ENCODE measurements at regions not wholly inside any gene's neighbourhood (a gene's known extent, or its start where the extent isn't known, plus 50 kb on each side); places are given as distances from the start of the nearest gene placed in this dataset.
A peak's percentile ranks its signal among the peaks of the same experiment; 100 is the strongest.
"Not testable (repeated sequence)": the region's sequence is repeated elsewhere in the genome, so short reads cannot be mapped to it uniquely, and the experiment has no call there.

- not testable (repeated sequence) for H3K27me3 ChIP-seq; H3K79me2 ChIP-seq (ENCODE audit: low read depth); H2AFZ ChIP-seq (replicated peaks); DNase-seq (ENCODE audit: low spot score); H3K4me3 ChIP-seq; H3K4me2 ChIP-seq; H3K36me3 Mint-ChIP-seq; H3K4me1 Mint-ChIP-seq; H3F3A ChIP-seq (ENCODE audit: low read depth); H3K36me3 ChIP-seq; H3K9ac ChIP-seq; H3K27ac Mint-ChIP-seq; H3K27ac ChIP-seq; H3K9me3 ChIP-seq (ENCODE audit: low read depth); H3K9me3 Mint-ChIP-seq; H4K20me1 ChIP-seq (ENCODE audit: low read depth); H3K27me3 Mint-ChIP-seq (ENCODE audit: insufficient read depth, low read depth); H3K4me3 Mint-ChIP-seq; H3K4me1 ChIP-seq
Observed at GRCh38 chr2:111529022-111529421, 355.0 kb downstream of the ANAPC1 start.

- not testable (repeated sequence) for H3K79me2 ChIP-seq (ENCODE audit: low read depth); H3K36me3 ChIP-seq; H3K27me3 Mint-ChIP-seq (ENCODE audit: insufficient read depth, low read depth); H3K4me2 ChIP-seq; H3K27ac ChIP-seq; H3K9ac ChIP-seq; H3K9me3 ChIP-seq (ENCODE audit: low read depth); H3F3A ChIP-seq (ENCODE audit: low read depth); DNase-seq (ENCODE audit: low spot score); H3K9me3 Mint-ChIP-seq; H3K27ac Mint-ChIP-seq; H3K27me3 ChIP-seq; H3K4me3 ChIP-seq; H2AFZ ChIP-seq (replicated peaks); H4K20me1 ChIP-seq (ENCODE audit: low read depth); H3K36me3 Mint-ChIP-seq; H3K4me1 ChIP-seq; H3K4me3 Mint-ChIP-seq
- H3K4me1 Mint-ChIP-seq, result peaks cover 20% of the 10 kb centered on the region
Observed at GRCh38 chr2:111530239-111530965, 353.6 kb downstream of the ANAPC1 start.

- DNase-seq (ENCODE audit: low spot score); H3K36me3 Mint-ChIP-seq; H3K27me3 Mint-ChIP-seq (ENCODE audit: insufficient read depth, low read depth); H3K27ac Mint-ChIP-seq; H3K79me2 ChIP-seq (ENCODE audit: low read depth); H3K4me3 ChIP-seq; H2AFZ ChIP-seq (replicated peaks); H3K4me2 ChIP-seq; H3K9me3 ChIP-seq (ENCODE audit: low read depth); H3K27ac ChIP-seq; H3K36me3 ChIP-seq; H4K20me1 ChIP-seq (ENCODE audit: low read depth); H3K27me3 ChIP-seq; H3K9ac ChIP-seq; H3K4me3 Mint-ChIP-seq: not testable (repeated sequence)
- peaks cover 15% of the 10 kb centered on the region for H3K9me3 Mint-ChIP-seq
- H3K4me1 Mint-ChIP-seq, result peaks cover 26% of the 10 kb centered on the region
- Histone ChIP-seq H3K4me1 (peaks cover 11% of the 10 kb centered on the region), H3F3A (ENCODE audit: low read depth) (peaks cover 10% of the 10 kb centered on the region)
Observed at GRCh38 chr2:111532682-111533556, 351.1 kb downstream of the ANAPC1 start.

- H3K4me3 Mint-ChIP-seq; H3K27ac ChIP-seq; DNase-seq (ENCODE audit: low spot score); H3K27ac Mint-ChIP-seq; H3K9ac ChIP-seq; H4K20me1 ChIP-seq (ENCODE audit: low read depth); H3K4me2 ChIP-seq; H3K36me3 ChIP-seq; H3K27me3 Mint-ChIP-seq (ENCODE audit: insufficient read depth, low read depth); H3K4me3 ChIP-seq; H2AFZ ChIP-seq (replicated peaks); H3K27me3 ChIP-seq; H3K9me3 ChIP-seq (ENCODE audit: low read depth); H3K36me3 Mint-ChIP-seq; H3K79me2 ChIP-seq (ENCODE audit: low read depth): not testable (repeated sequence)
- H3K4me1 ChIP-seq, result peaks cover 11% of the 10 kb centered on the region
- H3K9me3 Mint-ChIP-seq, result peaks cover 15% of the 10 kb centered on the region
- H3K4me1 Mint-ChIP-seq, result peaks cover 22% of the 10 kb centered on the region
- H3F3A ChIP-seq (ENCODE audit: low read depth), result peaks cover 10% of the 10 kb centered on the region
Observed at GRCh38 chr2:111533557-111534247, 350.3 kb downstream of the ANAPC1 start.

GRCh38 chr2:111534910-111535352 lies 349.1 kb downstream of the ANAPC1 start:
- Mint-ChIP-seq H3K4me3 (no peak overlapping the region), H3K27ac (peak overlapping the region; percentile 68), H3K27me3 (ENCODE audit: insufficient read depth, low read depth) (peaks cover 2% of the 10 kb centered on the region), H3K9me3 (peaks cover 15% of the 10 kb centered on the region), H3K36me3 (peaks cover 1% of the 10 kb centered on the region), H3K4me1 (peaks cover 19% of the 10 kb centered on the region)
- no peak overlapping the region for H3K9ac ChIP-seq
- peak overlapping the region; percentile 41 for H3K27ac ChIP-seq
- no peak overlapping the region for H2AFZ ChIP-seq (replicated peaks)
- H3K9me3 ChIP-seq (ENCODE audit: low read depth), result no peaks in the 10 kb centered on the region
- DNase-seq (ENCODE audit: low spot score), result no peak
- peak overlapping the region; percentile 43 for H3K4me2 ChIP-seq
- TF ChIP-seq CTCF (IDR thresholded peaks at IDR 0.05) (no peak), EZH2phosphoT487 (IDR thresholded peaks at IDR 0.05) (no peak), EZH2 (IDR thresholded peaks at IDR 0.05) (no peak)
- no peaks in the 10 kb centered on the region for H3K36me3 ChIP-seq
- no peaks in the 10 kb centered on the region for H4K20me1 ChIP-seq (ENCODE audit: low read depth)
- H3K27me3 ChIP-seq, result no peaks in the 10 kb centered on the region
- peaks cover 10% of the 10 kb centered on the region for H3F3A ChIP-seq (ENCODE audit: low read depth)
- H3K4me1 ChIP-seq, result peaks cover 11% of the 10 kb centered on the region
- H3K79me2 ChIP-seq (ENCODE audit: low read depth), result no peaks in the 10 kb centered on the region
- H3K4me3 ChIP-seq, result no peak overlapping the region

Data from neural progenitor cell (in vitro differentiated cells).